GM19397 (cell line): ENCODE measurements at regions not wholly inside any gene's neighbourhood (a gene's known extent, or its start where the extent isn't known, plus 50 kb on each side); places are given as distances from the start of the nearest gene placed in this dataset.

ENCODE experiments used
- ATAC-seq: cut with Tn5 transposase; IDR thresholded peaks from one replicate; pipeline ENCODE4 v1.9.1; 2021; ENCODE audit warnings: mild to moderate bottlenecking, moderate library complexity; ENCODE audit not compliant: unreplicated experiment

GRCh38 chr21:19326531-19327319 lies 923.1 kb upstream of the TMPRSS15 start:
- ATAC-seq, result no peak

- no peak for ATAC-seq
Observed at GRCh38 chr21:19328954-19329353, 925.4 kb upstream of the TMPRSS15 start.

DNA sequence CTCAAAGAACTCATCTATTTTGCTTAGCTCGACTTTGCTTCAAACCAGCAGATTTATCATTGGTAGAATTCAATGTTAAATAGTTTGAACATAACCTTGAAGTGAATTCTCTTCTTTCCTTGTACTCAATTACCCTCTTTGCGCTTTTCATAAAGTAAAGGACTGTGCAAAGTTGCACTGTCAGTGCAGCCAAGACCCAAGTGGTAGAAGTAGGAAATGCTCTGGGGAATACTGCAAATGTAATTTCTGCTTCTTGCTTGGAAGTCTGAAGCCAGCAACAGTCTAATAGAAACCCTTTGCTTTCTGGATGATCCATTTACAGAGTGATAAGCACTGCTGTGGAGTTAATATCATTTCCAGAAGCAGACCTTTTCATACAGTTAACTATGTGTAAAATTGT lies 936.7 kb upstream of the TMPRSS15 start:
- no peak for ATAC-seq

DNA sequence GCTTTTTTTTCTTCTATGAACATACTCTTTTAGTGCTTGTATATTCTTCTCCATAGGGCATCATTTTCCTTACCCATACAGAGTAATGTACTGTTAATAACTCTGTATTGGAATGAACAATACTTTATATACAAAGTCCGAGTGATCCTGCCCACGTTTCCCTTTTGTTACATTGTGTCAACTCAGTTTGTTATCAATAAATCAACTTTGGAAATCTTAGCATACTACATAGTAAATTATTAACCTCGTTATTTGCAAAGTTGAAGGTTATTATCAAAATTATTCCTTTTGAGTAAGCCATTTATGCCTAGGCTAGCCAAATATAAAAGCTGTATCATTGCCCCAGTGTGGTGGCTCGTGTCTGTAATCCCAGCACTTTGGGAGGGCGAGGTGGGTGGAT lies 937.4 kb upstream of the TMPRSS15 start:
- ATAC-seq, result no peak

GRCh38 chr21:19343711-19344110 lies 940.1 kb upstream of the TMPRSS15 start:
- ATAC-seq, result no peak

GRCh38 chr21:19350286-19350685 lies 946.7 kb upstream of the TMPRSS15 start:
- ATAC-seq, result no peak

- ATAC-seq, result no peak
Observed at GRCh38 chr21:19353256-19353655, 949.7 kb upstream of the TMPRSS15 start.

- no peak for ATAC-seq
Observed at GRCh38 chr21:19368944-19369343, 965.4 kb upstream of the TMPRSS15 start.

DNA sequence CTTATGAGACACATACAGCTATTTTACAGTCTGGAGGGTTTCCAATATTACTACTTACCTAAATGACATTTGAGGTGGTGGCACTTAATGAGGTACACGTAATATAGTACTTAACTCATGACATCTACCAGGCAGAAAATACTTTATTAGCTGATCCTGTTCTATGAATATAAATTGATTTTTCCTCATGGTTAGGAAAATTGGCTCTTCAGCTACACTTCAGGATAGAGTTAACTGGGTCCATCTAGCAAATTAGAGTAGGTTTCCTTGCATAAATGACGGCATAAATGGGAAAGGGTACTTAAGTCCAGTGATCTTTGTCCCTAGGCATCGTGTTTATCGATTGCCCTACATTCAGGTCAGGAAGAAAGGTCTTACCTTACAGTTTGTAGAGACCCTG lies 988.8 kb upstream of the TMPRSS15 start:
- ATAC-seq, result no peak

DNA sequence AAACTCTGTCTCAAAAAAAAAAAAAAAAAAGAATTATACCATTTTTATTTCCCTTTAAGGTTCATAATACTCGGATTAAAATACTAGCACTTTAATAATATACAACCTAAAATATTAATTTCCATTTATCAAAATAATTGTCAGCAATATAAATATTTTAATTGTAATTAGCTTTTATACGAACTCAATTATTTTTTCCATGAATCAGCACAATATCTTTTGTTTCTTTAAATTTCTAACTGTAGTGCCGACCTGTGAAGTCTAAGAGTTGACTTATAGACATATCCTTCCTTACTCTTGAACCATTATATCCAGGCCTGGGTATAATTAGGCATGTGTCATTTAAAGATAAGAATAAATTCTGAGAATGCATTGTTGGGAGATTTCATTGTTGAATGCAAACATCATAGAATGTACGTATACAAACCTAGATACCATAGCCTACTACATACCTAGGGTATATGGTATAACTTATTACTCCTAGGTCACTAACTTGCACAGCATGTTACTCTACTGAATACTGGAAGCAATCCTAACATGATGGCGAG lies 996.7 kb upstream of the TMPRSS15 start:
- no peak for ATAC-seq

DNA sequence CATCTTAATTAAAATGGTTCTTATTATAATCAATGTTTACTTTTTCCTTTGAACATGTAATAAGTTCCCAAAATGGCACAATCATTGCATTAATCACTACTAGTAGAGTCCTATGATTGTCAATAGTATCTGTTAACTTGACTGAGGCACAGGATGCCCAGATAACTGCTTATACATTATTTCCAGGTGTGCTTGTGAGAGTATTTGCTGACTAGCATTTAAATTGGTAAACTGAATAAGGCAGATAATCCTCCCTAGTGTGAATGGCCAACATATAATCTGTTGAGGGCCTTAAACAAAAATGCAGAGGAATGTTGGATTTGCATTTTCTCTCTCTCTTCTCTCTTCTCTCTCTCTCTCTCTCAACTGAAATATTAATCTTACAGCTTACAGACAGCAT lies 999.3 kb upstream of the TMPRSS15 start:
- no peak for ATAC-seq

DNA sequence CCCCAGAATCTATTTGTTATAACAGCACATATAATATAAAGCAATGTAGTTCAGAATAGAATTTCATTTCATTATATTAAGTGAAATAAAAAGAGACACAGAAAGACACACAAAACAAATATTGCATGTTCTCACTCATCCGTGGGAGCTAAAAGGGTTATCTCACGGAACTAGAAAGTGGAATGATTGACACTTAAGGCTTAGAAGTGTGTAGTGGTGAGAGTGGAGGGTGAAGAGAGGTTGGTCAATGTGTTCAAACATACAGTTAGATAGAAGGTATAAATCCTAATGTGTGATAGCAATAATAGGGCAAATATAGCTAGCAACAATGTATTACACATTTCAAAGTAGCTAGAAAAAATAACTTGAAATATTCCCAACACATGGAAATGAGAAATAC lies 1001.7 kb upstream of the TMPRSS15 start:
- no peak for ATAC-seq

DNA sequence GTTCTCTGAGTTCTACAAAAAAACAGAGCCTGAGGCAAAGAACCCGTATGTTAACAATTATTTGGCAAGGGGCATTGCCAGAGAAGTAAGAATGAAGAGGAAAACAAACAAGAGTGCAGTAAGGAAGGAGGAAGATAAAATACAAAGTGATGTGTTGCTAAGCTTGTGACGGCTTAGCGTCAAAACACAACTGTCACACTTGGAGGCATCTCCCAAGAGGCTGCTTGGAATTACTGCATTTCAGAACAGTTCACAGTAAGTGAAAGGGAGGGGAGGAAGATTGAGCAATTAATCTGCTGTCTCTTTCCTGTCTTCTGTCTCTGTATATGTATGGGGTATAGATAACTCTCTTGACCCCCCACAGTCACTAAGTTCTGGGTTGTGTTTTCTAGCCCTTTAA lies 1017.0 kb upstream of the TMPRSS15 start:
- no peak for ATAC-seq

DNA sequence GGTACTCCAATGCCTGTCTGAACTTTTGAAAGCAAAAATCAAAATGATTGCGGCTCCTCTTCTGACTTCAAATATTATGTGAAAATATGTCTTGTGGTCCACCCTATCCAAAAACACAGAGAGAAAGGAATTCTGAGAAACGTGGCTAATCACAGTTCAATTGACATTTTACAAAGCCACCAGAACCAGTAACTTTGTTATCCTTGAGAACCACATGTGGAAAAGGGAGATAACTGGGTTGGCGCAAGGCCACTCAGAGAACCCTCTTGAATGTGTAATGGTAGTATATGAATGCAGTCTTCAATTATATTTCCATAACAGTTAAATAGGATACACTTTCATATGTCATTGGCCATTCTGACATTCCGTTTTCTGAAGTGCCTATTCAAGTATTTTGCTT lies 1030.0 kb upstream of the TMPRSS15 start:
- no peak for ATAC-seq

GRCh38 chr21:19440792-19441655 lies 1037.4 kb upstream of the TMPRSS15 start:
- ATAC-seq, result no peak

GRCh38 chr21:19458295-19458694 lies 1054.7 kb upstream of the TMPRSS15 start:
- ATAC-seq, result no peak

GRCh38 chr21:19461481-19462205 lies 1058.1 kb upstream of the TMPRSS15 start:
- no peak for ATAC-seq

GRCh38 chr21:19463966-19464365 lies 1060.4 kb upstream of the TMPRSS15 start:
- ATAC-seq, result no peak

- no peak for ATAC-seq
Observed at GRCh38 chr21:19468991-19469715, 1065.6 kb upstream of the TMPRSS15 start.

DNA sequence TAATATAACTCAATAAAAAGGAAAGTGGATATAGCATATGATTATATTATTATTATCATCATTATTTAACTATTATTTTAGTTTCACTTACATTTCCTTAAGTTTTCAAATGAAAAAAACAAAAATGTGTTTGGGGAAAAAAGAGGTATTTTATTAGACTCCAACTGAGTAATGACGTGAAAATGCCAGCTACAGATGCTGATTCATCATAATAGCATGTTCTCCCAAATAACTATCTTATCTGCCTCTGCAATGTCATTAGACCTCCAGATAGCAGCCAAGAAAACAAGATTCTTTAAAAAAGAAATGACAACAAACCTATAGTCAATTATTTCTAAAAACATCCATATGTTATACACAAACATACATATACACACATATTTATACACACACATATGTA lies 1071.9 kb upstream of the TMPRSS15 start:
- no peak for ATAC-seq

- no peak for ATAC-seq
Observed at GRCh38 chr21:19489930-19490329, 1086.3 kb upstream of the TMPRSS15 start.
